SK-N-MC (cell line): ENCODE measurements at regions not wholly inside any gene's neighbourhood (a gene's known extent, or its start where the extent isn't known, plus 50 kb on each side); places are given as distances from the start of the nearest gene placed in this dataset.

Source experiments
- EZH2 ChIP-seq: fragments of 200-600 bp; sonication (generic); IDR thresholded peaks from one replicate; pipeline ENCODE4 v1.6.1; 2017; ENCODE audit warnings: antibody characterized with exemption
- POLR2AphosphoS5 ChIP-seq: IDR thresholded peaks from 2 replicates; pipeline ENCODE4 v1.6.1; 2012; ENCODE audit warnings: mild to moderate bottlenecking, low read depth, low read length, borderline replicate concordance

DNA sequence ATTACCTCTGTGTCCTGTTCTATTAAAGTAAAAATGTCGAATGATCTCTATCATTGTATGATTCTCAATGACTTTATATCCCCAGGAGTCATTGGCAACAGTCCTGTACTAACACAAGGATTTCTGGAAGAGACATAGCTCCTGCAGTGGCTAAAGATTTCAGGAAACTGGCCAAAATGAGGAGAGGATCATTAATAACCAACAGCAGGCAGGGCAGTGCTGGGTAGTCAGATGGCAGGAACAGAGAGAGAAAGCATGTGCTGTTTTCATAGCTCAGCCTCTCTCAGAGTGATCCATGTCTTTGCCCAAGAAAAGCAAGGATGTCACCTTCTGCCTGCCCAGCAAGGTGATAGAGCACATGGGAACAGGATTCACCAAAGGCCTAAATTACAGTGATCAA, 604.7 kb upstream of the PLXNA2 start:
- no peak for TF ChIP-seq POLR2AphosphoS5
- TF ChIP-seq EZH2 = no peak
